ENCODE measurements at regions not wholly inside any gene's neighbourhood (a gene's known extent, or its start where the extent isn't known, plus 50 kb on each side); places are given as distances from the start of the nearest gene placed in this dataset.

GRCh38 chr11:70769521-70769920 lies 371.2 kb downstream of the CTTN start:
- Histone ChIP-seq H3K4me3 (ENCODE audit: low read depth, low read length) (no peak overlapping the region), H3K27me3 (ENCODE audit: control insufficient read depth, insufficient read depth, low read length) (no peaks in the 10 kb centered on the region), H3K9me3 (ENCODE audit: control insufficient read depth, insufficient read depth, low read depth, low read length) (peaks cover 4% of the 10 kb centered on the region; the same call in 1 of the 2 replicates), H3K9ac (ENCODE audit: low read length) (no peak overlapping the region), H3K4me1 (ENCODE audit: control insufficient read depth, insufficient read depth, low read length) (no peaks in the 10 kb centered on the region), H3K36me3 (ENCODE audit: control insufficient read depth, insufficient read depth, low read length) (no peaks in the 10 kb centered on the region), H3K27ac (ENCODE audit: low read depth, low read length) (no peak overlapping the region)

- no peaks in the 10 kb centered on the region; the same call in 1 of the 2 replicates for H3K9me3 ChIP-seq (ENCODE audit: control insufficient read depth, insufficient read depth, low read depth, low read length)
- no peaks in the 10 kb centered on the region for H3K27me3 ChIP-seq (ENCODE audit: control insufficient read depth, insufficient read depth, low read length)
- no peaks in the 10 kb centered on the region for H3K4me1 ChIP-seq (ENCODE audit: control insufficient read depth, insufficient read depth, low read length)
- no peak overlapping the region for H3K4me3 ChIP-seq (ENCODE audit: low read depth, low read length)
- H3K36me3 ChIP-seq (ENCODE audit: control insufficient read depth, insufficient read depth, low read length): no peaks in the 10 kb centered on the region
- no peak overlapping the region for H3K9ac ChIP-seq (ENCODE audit: low read length)
- no peak overlapping the region for H3K27ac ChIP-seq (ENCODE audit: low read depth, low read length)
These were observed 373.0 kb downstream of the CTTN start for GRCh38 chr11:70771099-70771885.

GRCh38 chr11:70772950-70773349 lies 374.6 kb downstream of the CTTN start:
- Histone ChIP-seq H3K4me1 (ENCODE audit: control insufficient read depth, insufficient read depth, low read length) (no peaks in the 10 kb centered on the region), H3K4me3 (ENCODE audit: low read depth, low read length) (no peak overlapping the region), H3K36me3 (ENCODE audit: control insufficient read depth, insufficient read depth, low read length) (no peaks in the 10 kb centered on the region), H3K27me3 (ENCODE audit: control insufficient read depth, insufficient read depth, low read length) (no peaks in the 10 kb centered on the region), H3K9me3 (ENCODE audit: control insufficient read depth, insufficient read depth, low read depth, low read length) (no peaks in the 10 kb centered on the region; the same call in 1 of the 2 replicates), H3K9ac (ENCODE audit: low read length) (no peak overlapping the region), H3K27ac (ENCODE audit: low read depth, low read length) (no peak overlapping the region)

GRCh38 chr11:70775386-70776075 lies 377.2 kb downstream of the CTTN start:
- no peak overlapping the region for H3K4me3 ChIP-seq (ENCODE audit: low read depth, low read length)
- H3K36me3 ChIP-seq (ENCODE audit: control insufficient read depth, insufficient read depth, low read length): no peaks in the 10 kb centered on the region
- H3K4me1 ChIP-seq (ENCODE audit: control insufficient read depth, insufficient read depth, low read length): no peaks in the 10 kb centered on the region
- H3K27ac ChIP-seq (ENCODE audit: low read depth, low read length): no peak overlapping the region
- no peaks in the 10 kb centered on the region for H3K27me3 ChIP-seq (ENCODE audit: control insufficient read depth, insufficient read depth, low read length)
- H3K9me3 ChIP-seq (ENCODE audit: control insufficient read depth, insufficient read depth, low read depth, low read length): no peaks in the 10 kb centered on the region; the same call in 1 of the 2 replicates
- H3K9ac ChIP-seq (ENCODE audit: low read length): no peak overlapping the region

GRCh38 chr11:70776914-70777532 lies 378.7 kb downstream of the CTTN start:
- Histone ChIP-seq H3K4me3 (ENCODE audit: low read depth, low read length) (no peak overlapping the region), H3K9me3 (ENCODE audit: control insufficient read depth, insufficient read depth, low read depth, low read length) (no peaks in the 10 kb centered on the region; the same call in 1 of the 2 replicates), H3K27ac (ENCODE audit: low read depth, low read length) (no peak overlapping the region), H3K9ac (ENCODE audit: low read length) (no peak overlapping the region), H3K36me3 (ENCODE audit: control insufficient read depth, insufficient read depth, low read length) (no peaks in the 10 kb centered on the region), H3K4me1 (ENCODE audit: control insufficient read depth, insufficient read depth, low read length) (no peaks in the 10 kb centered on the region), H3K27me3 (ENCODE audit: control insufficient read depth, insufficient read depth, low read length) (no peaks in the 10 kb centered on the region)

GRCh38 chr11:70778883-70779282 lies 380.6 kb downstream of the CTTN start:
- H3K4me3 ChIP-seq (ENCODE audit: low read depth, low read length): no peak overlapping the region
- H3K4me1 ChIP-seq (ENCODE audit: control insufficient read depth, insufficient read depth, low read length): no peaks in the 10 kb centered on the region
- H3K27ac ChIP-seq (ENCODE audit: low read depth, low read length): no peak overlapping the region

GRCh38 chr11:70779433-70780245 lies 381.3 kb downstream of the CTTN start:
- H3K4me3 ChIP-seq (ENCODE audit: low read depth, low read length): no peak overlapping the region
- H3K27ac ChIP-seq (ENCODE audit: low read depth, low read length): no peak overlapping the region
- H3K36me3 ChIP-seq (ENCODE audit: control insufficient read depth, insufficient read depth, low read length): no peaks in the 10 kb centered on the region
- H3K9ac ChIP-seq (ENCODE audit: low read length): no peak overlapping the region
- H3K27me3 ChIP-seq (ENCODE audit: control insufficient read depth, insufficient read depth, low read length): no peaks in the 10 kb centered on the region
- no peaks in the 10 kb centered on the region for H3K9me3 ChIP-seq (ENCODE audit: control insufficient read depth, insufficient read depth, low read depth, low read length)
- no peaks in the 10 kb centered on the region for H3K4me1 ChIP-seq (ENCODE audit: control insufficient read depth, insufficient read depth, low read length)

More at GRCh38 chr11:70778883-70779282, 380.6 kb downstream of the CTTN start:
- Histone ChIP-seq H3K27me3 (ENCODE audit: control insufficient read depth, insufficient read depth, low read length) (no peaks in the 10 kb centered on the region), H3K9me3 (ENCODE audit: control insufficient read depth, insufficient read depth, low read depth, low read length) (no peaks in the 10 kb centered on the region), H3K36me3 (ENCODE audit: control insufficient read depth, insufficient read depth, low read length) (no peaks in the 10 kb centered on the region), H3K9ac (ENCODE audit: low read length) (no peak overlapping the region)

GRCh38 chr11:70780246-70780535 lies 381.9 kb downstream of the CTTN start:
- H3K4me3 ChIP-seq (ENCODE audit: low read depth, low read length): no peak overlapping the region
- H3K36me3 ChIP-seq (ENCODE audit: control insufficient read depth, insufficient read depth, low read length): no peaks in the 10 kb centered on the region
- H3K27ac ChIP-seq (ENCODE audit: low read depth, low read length): no peak overlapping the region
- H3K27me3 ChIP-seq (ENCODE audit: control insufficient read depth, insufficient read depth, low read length): no peaks in the 10 kb centered on the region
- no peak overlapping the region for H3K9ac ChIP-seq (ENCODE audit: low read length)
- no peaks in the 10 kb centered on the region for H3K9me3 ChIP-seq (ENCODE audit: control insufficient read depth, insufficient read depth, low read depth, low read length)
- no peaks in the 10 kb centered on the region for H3K4me1 ChIP-seq (ENCODE audit: control insufficient read depth, insufficient read depth, low read length)

- no peaks in the 10 kb centered on the region for H3K36me3 ChIP-seq (ENCODE audit: control insufficient read depth, insufficient read depth, low read length)
- peaks cover 7% of the 10 kb centered on the region; the same call in 1 of the 2 replicates for H3K9me3 ChIP-seq (ENCODE audit: control insufficient read depth, insufficient read depth, low read depth, low read length)
- H3K4me3 ChIP-seq (ENCODE audit: low read depth, low read length): no peak overlapping the region
- H3K27ac ChIP-seq (ENCODE audit: low read depth, low read length): no peak overlapping the region
- H3K9ac ChIP-seq (ENCODE audit: low read length): no peak overlapping the region
- H3K27me3 ChIP-seq (ENCODE audit: control insufficient read depth, insufficient read depth, low read length): no peaks in the 10 kb centered on the region
- H3K4me1 ChIP-seq (ENCODE audit: control insufficient read depth, insufficient read depth, low read length): no peaks in the 10 kb centered on the region
These were observed 384.1 kb downstream of the CTTN start for GRCh38 chr11:70782401-70782913.

GRCh38 chr11:70783356-70783755 lies 385.0 kb downstream of the CTTN start:
- no peak overlapping the region for H3K27ac ChIP-seq (ENCODE audit: low read depth, low read length)
- peaks cover 7% of the 10 kb centered on the region; the same call in 1 of the 2 replicates for H3K9me3 ChIP-seq (ENCODE audit: control insufficient read depth, insufficient read depth, low read depth, low read length)
- no peak overlapping the region for H3K9ac ChIP-seq (ENCODE audit: low read length)
- no peaks in the 10 kb centered on the region for H3K27me3 ChIP-seq (ENCODE audit: control insufficient read depth, insufficient read depth, low read length)
- no peaks in the 10 kb centered on the region for H3K4me1 ChIP-seq (ENCODE audit: control insufficient read depth, insufficient read depth, low read length)
- H3K4me3 ChIP-seq (ENCODE audit: low read depth, low read length): no peak overlapping the region
- H3K36me3 ChIP-seq (ENCODE audit: control insufficient read depth, insufficient read depth, low read length): no peaks in the 10 kb centered on the region

Measured in HUES6 (cell line).